ENCODE measurements at regions not wholly inside any gene's neighbourhood (a gene's known extent, or its start where the extent isn't known, plus 50 kb on each side); places are given as distances from the start of the nearest gene placed in this dataset.

- TF ChIP-seq POLR2A (IDR thresholded peaks at IDR 0.05), result no peak
- no peak for TF ChIP-seq CTCF (IDR thresholded peaks at IDR 0.05)
These were observed 331.0 kb downstream of the MYCN start for GRCh38 chr2:16271231-16271896.
